ENCODE measurements at regions not wholly inside any gene's neighbourhood (a gene's known extent, or its start where the extent isn't known, plus 50 kb on each side); places are given as distances from the start of the nearest gene placed in this dataset.
A peak's percentile ranks its signal among the peaks of the same experiment; 100 is the strongest.

- no peak for DNase-seq
Observed at GRCh38 chr9:117945286-117945685, 241.1 kb downstream of the TLR4 start.

DNA sequence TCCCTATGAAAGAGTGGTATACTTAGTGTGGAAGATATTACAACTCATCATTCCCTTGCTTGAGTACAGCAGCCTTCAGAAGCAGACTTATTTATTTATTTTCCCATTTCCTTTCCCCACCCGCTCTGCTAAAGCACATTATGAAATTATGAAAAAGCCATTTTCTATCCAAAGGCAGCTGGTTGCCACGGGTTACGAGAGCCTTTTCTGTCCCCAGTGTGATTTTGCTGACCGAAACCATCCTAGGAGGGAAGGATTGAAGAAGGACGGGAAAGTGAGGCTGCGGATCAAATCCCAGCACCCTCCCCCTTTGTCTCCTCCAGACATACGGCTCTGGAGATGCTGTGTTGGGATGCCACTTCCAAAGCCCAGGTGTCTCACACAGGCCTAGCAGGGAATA is 246.9 kb downstream of the TLR4 start:
- DNase-seq, result no peak

DNA sequence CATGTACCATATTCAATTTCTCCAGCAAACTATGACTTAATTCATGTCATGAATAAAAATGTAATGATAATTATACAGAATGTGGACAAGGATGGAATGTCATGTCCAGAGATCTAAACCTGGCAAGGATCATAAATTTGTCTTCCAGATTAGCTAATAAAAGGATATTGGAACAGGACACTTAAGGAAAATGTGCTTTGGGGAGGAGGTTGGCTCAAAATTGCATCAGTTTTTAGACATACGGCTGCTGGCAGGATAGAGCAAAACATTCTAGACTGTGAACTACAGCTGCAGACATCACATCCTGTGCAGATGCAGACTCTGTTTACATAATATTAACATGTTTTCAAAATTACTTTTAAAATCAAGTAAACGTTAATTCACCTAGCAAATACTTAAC is 248.4 kb downstream of the TLR4 start:
- no peak for DNase-seq

- no peak for DNase-seq
Observed at GRCh38 chr9:117957267-117957666, 253.1 kb downstream of the TLR4 start.

DNA sequence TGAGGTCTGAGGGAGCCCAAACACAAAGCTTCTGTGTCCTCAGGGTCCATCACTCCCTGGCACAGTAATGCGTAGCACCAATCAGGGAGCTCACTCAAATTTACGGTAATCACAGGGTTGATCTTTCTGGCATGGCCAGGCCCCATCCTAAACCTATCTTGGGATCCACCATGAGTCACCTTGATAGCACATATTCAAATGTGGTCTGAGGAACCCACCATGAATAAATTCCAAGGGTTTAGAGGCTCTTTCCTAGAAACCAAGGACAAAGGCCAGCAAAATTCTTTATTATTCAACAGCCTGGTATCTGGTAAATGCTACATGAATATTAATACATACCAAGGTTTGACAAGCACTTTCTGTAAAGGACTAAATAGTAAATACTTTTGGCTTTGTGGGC is 254.5 kb downstream of the TLR4 start:
- no peak for DNase-seq

DNA sequence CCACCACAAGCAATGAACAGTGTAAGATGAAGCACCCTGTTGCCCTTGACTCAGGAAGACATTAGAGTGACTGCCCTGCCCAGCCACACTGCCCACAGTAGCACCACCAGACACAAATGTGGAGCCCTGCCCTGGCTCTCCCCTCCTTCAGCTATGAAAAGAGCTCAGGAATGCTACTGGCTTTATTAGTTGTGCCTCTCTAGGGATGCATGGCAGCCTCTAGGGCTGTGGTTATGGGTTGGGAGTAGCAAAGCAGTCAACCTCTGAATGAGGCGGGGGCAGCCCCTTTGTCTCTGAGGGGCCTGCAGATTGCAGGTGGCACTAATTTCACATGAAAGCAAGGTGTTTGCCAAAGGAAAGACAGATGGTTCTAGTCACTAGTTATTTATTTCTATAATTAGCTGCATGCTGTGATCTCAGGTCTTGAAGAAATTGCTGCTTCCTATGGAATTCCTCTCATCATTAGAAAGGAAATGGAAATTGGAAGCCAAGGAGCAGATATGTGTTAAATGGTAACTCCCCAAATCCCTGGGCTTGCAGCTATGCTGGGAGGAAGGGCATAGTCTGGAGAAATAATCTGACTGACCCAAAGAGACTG is 259.4 kb downstream of the TLR4 start:
- DNase-seq, result no peak

DNA sequence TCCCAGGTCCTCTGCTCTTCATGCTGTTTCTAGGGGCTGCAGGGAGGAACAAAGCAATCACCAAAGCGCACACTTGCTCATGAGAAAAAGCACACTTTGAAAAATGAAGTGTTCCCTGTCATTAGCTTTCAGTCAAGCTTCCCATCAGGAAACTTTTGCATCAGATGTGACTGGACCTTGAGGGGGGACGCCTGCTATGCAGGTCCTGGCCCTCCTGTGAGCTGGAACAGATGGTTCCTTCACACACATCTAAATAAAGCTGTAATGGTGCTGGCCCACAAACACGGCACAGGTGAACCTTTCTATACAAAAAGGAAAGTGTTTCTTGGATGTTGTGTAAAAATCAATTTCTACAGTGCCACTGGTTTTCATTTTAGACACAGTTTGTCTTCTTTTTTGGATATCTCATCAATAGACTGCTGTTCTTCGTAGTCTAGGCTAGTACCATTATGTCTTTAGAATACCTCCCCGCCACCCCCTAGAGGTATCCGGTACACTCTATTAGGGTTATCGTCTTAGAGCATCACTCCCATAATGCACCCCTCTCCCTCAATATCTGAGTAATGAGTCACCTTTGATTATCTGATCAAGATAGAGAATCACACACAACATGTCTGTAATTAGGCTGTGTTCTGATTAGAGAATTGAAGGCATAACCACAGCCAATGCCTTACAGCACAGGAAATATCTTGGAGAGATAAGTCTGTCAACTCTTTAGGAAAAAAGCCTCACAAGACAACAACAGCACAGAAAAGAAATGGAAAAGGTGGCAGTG is 266.3 kb downstream of the TLR4 start:
- DNase-seq, result no peak

DNA sequence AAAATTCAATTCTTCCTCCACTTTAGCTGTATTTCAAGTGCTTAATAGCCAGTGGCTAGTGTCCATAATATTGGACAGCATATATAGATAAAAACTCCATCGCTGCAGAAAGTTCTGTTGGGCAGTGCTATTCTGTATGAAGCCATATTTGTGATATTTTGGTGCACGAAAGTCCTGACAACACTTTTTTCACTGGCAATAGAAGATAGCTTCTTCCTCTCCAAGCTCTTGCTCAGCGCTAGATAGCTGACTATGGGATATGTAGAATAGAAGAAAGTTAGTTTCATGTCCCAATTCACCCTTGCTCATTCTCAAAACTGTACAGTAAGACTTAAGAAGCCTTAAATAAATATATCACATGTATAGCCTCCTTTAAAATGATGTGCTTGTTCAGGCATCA is 269.9 kb downstream of the TLR4 start:
- no peak for DNase-seq

- no peak for DNase-seq
Observed at GRCh38 chr9:117979914-117980313, 275.7 kb downstream of the TLR4 start.

DNA sequence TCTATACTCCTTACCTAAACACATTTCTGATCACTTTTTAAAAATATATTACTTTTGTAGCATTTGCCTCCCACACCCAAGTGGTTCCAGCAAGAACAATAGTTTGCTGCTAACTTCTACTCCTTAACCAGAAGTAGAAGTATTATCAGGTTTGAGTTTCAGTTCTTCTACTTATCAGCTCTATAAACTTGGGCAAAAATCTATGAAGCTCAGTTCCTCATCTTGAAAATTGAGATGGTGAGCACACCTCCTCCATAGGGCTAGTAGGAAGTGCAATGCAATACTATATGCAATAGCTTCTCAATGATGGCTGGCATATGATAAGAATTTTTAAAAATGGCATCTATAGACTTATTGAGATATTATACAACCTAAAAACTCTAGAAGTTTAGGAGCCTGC is 283.7 kb downstream of the TLR4 start:
- no peak for DNase-seq

GRCh38 chr9:117992006-117992405 is 287.8 kb downstream of the TLR4 start:
- no peak for DNase-seq

DNA sequence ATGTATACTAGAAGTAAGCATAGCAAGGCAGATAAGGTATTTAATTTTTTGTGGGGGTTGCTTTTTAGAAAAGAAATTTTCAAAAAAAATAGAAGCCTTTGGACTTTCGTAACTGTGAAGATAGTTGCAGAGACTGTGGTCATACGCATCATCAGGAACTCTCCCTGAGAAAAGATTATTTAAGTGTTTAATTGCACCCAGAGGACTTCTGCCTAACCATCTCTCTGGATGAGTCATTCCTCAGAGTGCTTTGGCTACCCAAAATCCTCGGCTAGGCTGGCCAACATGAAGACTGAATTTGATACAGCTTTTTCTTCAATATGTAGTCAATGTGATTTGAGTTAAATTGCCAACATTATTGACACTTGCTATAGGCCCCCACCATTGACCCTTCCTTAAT is 296.4 kb downstream of the TLR4 start:
- no peak for DNase-seq

DNA sequence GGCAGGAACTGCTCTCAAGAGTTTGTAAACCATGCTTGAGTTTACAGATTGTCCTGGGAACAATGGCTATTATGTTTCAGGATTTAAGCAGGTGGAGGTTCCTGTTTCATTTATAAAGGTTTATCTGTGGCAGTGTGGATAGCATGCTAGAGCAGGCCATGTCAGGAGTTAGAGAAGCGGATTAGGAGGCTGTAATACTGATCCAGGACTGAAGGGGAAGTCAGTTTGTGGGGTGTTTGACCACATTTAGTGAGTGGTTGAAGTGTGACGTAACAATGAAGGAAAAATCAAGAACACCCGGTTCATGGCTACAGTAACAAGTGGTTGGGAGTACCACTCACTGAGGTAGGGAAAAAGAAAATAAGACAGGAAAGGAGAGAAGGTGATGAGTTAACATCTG is 299.0 kb downstream of the TLR4 start:
- DNase-seq, result peak; percentile 9

DNA sequence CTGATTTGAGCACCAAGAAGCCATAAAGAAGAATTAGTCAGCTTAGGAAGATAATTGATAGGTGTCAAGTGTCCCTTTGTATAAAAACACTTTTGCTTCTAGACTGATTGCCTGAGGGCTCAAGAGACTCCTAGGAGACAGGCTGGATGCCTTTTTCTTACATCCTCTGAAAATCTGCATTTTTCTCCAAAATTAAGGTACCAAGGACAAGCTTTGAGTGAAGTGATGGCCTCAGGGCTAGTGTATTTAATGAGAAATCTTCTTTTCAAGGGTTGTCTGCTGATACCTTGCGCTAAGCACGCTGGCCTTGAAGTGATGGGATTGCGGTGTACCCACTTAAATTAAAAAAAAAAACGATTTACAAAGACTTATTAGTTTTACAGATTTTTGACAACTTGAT is 304.0 kb downstream of the TLR4 start:
- peak; percentile 70 for DNase-seq

GRCh38 chr9:118009614-118010013 is 305.4 kb downstream of the TLR4 start:
- peak; percentile 72 for DNase-seq

GRCh38 chr9:118017607-118018122 is 313.5 kb downstream of the TLR4 start:
- no peak for DNase-seq

DNA sequence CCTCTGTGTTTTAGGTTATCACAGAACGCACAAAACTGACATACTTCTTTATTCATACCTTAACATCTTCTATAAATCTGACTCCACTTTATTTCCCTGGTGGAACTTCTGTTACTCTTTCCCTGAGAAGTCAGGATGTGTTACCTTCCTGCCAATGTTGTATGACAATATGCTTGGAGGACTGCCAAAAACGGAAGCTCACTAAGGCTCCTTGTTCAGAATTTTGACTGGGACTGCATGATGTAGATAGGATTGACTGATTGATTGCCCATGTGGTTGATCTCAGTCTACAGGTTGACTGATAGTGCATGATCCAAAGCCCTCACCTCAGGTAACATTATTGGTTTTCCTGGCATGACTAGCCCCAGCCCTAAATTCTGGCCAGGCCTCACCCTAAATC is 319.4 kb downstream of the TLR4 start:
- no peak for DNase-seq

DNA sequence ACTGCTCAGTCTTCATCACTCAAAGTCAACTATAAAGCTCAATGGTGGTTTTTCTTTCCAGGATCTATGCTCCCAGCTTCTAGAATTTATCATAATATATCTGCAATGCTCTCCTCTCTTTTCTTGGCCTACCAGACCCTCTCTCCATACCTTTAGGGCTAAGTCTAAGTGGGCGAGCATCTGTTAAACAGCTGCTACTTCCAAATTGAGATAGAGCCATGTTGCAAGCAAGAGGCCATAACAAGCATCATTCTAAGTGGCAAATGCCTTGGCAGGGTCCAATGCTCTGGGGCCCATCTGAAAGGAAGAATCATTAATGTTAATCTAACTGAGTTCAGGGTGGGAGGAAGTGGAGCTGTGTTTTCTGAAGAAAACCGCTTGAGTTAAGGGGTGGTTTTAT is 324.0 kb downstream of the TLR4 start:
- no peak for DNase-seq

DNA sequence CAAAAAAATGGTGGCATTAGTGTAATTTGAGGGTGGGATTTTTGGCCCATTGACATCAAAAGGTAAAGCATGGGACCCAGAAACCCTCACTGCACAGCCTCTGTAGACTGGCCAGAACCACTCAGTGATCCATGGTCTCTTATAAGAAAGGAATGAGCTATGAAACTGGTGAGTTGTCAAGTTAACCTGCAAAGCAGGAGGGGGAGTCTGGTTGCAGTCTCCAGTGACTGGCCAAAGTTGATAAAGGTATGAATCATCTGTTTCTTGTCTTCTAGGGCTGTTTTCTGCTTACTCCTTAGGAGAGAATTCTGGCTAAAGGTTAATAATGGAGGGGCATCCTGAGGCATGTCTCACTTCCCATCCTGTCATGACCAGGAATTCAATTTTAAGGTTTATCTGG is 325.2 kb downstream of the TLR4 start:
- DNase-seq, result no peak

GRCh38 chr9:118034701-118035100 is 330.5 kb downstream of the TLR4 start:
- no peak for DNase-seq

DNA sequence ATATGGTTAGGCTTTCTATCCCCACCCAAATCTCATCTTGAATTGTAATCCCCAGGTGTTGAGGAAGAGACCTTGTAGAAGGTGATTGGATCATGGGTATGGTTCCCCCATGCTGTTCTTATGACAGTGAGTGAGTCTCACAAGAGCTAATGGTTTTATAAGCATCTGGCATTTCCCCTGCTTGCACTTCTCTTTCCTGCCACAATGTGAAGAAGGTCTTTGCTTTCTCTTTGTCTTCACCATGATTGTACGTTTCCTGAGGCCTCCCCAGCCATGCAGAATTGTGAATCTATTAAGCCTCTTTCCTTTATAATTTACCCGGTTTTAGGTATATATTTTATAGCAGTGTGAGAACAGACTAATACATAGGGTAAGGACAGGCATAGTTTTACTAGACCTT is 334.5 kb downstream of the TLR4 start:
- peak; percentile 88 for DNase-seq

DNA sequence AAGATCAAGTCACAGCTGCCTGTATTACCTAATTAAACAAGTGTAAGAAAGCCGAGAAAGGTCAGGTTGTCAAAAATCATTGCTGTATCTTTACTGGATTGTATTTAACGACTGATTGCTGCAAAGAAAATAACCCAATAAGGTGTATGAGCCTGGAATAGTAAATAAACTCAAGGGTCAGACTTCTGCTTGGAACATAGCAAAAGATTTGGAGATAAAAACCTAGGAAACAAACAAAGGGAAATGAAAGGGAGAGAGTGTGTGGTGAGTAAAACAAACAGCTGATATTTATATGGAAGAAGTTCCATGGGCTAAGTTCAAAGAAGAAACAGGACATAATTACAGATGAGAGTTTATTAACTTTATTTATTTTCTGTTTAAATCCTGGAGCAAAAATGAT is 354.0 kb downstream of the TLR4 start:
- DNase-seq, result no peak

DNA sequence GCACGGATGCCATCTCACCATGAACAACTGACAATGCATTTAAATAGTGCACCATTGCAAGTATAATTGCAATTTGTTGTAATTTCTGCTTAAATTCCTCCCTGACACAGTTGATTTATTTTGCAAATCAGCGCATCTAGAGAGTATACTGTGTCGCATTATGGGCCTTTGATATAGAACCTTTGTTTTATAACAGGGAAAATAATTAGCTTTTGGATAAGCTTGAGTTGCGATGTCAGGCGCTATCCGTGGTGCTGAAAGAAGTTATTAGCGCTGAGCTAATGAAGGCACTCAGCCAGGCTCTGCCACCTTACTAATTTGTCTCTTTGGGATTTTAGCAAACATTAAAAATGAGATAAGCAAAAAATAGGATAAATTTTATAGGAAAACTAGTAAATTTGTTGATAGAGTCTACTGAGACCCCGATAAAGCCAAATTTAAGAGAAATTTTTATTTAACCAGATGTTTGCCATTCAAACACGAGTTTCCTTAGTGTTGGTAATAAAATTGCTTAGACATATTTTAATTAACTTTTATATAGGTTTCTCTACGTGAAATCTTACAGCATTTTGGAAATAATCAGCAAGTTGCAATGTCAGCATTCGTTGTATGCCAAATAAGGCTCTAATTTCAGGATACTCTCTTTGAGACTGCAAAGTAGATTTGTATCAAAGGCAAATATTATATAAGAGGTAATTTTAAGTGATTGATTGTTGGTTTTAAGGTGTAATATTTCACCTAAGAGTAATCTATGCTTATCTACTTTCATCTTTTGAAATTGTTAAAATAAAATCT is 355.5 kb downstream of the TLR4 start:
- DNase-seq, result peak; percentile 13

- DNase-seq, result no peak
Observed at GRCh38 chr9:118083161-118083560, 379.0 kb downstream of the TLR4 start.

Measured in NCI-H82 (cell line).